H1 (cell line): ENCODE measurements at regions not wholly inside any gene's neighbourhood (a gene's known extent, or its start where the extent isn't known, plus 50 kb on each side); places are given as distances from the start of the nearest gene placed in this dataset.
A peak's percentile ranks its signal among the peaks of the same experiment; 100 is the strongest.

Experiments used
- CTCF ChIA-PET: fragments of 300-600 bp; sonication (Branson Sonifier 250); formaldehyde crosslinking; loops from one replicate; lab custom pipeline; 2021; ENCODE audit not compliant: partially characterized antibody; lab: Charles Lee
- POLR2A ChIA-PET: fragments of 300-600 bp; sonication (Branson Sonifier 250); formaldehyde crosslinking; loops from one replicate; lab custom pipeline; 2021; ENCODE audit warnings: inconsistent platforms; ENCODE audit not compliant: partially characterized antibody; lab: Charles Lee
- DNase-seq, 2 experiments: peaks; one replicate each; pipeline versions ENCODE4 v3.0.0 to v3.0.0-alpha.2; 2010 to 2022; ENCODE audit warnings: low spot score in 2 of 2, low read depth in 1 of 2, mixed read lengths in 1 of 2
- FAIRE-seq: peaks from 2 replicates; lab custom pipeline; 2011; peaks lifted over from hg19 to GRCh38; lab: Jason Lieb, UNC
- H2AFZ ChIP-seq: 2 replicates; pipeline ENCODE4 v1.8.1; 2012; ENCODE audit warnings: low read length, inconsistent platforms
- H2AK5ac ChIP-seq: 2 replicates; pipeline ENCODE4 v1.6.1; 2013; ENCODE audit warnings: low read depth, low read length
- H2BK120ac ChIP-seq: replicated peaks from 2 replicates; pipeline ENCODE3; 2013; ENCODE audit warnings: low read depth, low read length, inconsistent platforms
- H2BK12ac ChIP-seq: 2 replicates; pipeline ENCODE4 v1.6.1; 2013; ENCODE audit warnings: low read depth, low read length
- H2BK15ac ChIP-seq: 2 replicates; pipeline ENCODE4 v1.6.1; 2013; ENCODE audit warnings: low read length
- H2BK20ac ChIP-seq: 2 replicates; pipeline ENCODE4 v1.6.1; 2013; ENCODE audit warnings: low read length
- H2BK5ac ChIP-seq: 2 replicates; pipeline ENCODE4 v1.6.1; 2013; ENCODE audit warnings: low read depth, low read length
- H3K14ac ChIP-seq: 2 replicates; pipeline ENCODE4 v1.6.1; 2013; ENCODE audit warnings: inconsistent platforms; ENCODE audit not compliant: insufficient read length
- H3K18ac ChIP-seq: 2 replicates; pipeline ENCODE4 v1.6.1; 2013; ENCODE audit warnings: low read length; ENCODE audit errors: extremely low read depth
- H3K23ac ChIP-seq: 2 replicates; pipeline ENCODE4 v1.6.1; 2013; ENCODE audit warnings: inconsistent platforms; ENCODE audit not compliant: insufficient read length
- H3K23me2 ChIP-seq: 2 replicates; pipeline ENCODE4 v1.6.1; 2013; ENCODE audit warnings: low read depth, low read length
- H3K27ac ChIP-seq: 2 replicates; pipeline ENCODE4 v1.6.1; 2011; ENCODE audit warnings: low read depth, low read length, inconsistent platforms
- H3K27me3 ChIP-seq, 4 experiments: replicated peaks in 1 of 4; 1 replicate in 1 of 4; 2 replicates in 3 of 4; pipeline versions ENCODE4 v1.6.1 to v1.8.1; 2011 to 2013; ENCODE audit warnings: low read length in 3 of 4, mild to moderate bottlenecking in 3 of 4, inconsistent platforms in 2 of 4, mixed read lengths in 2 of 4, moderate library complexity in 1 of 4; ENCODE audit not compliant: control insufficient read depth in 3 of 4, insufficient read depth in 3 of 4; ENCODE audit errors: extremely low read depth in 1 of 4
- H3K36me3 ChIP-seq, 4 experiments: 2 replicates each; pipeline versions ENCODE4 v1.6.1 to v1.8.1; 2011 to 2013; ENCODE audit warnings: mild to moderate bottlenecking in 4 of 4, low read length in 3 of 4, moderate library complexity in 2 of 4, control low read depth in 1 of 4, inconsistent platforms in 1 of 4; ENCODE audit not compliant: insufficient read depth in 4 of 4, control insufficient read depth in 2 of 4
- H3K4ac ChIP-seq: replicated peaks from 2 replicates; pipeline ENCODE3; 2013; ENCODE audit warnings: low read length, low read depth, mixed read lengths, inconsistent platforms; ENCODE audit not compliant: insufficient read length
- H3K4me1 ChIP-seq, 4 experiments: replicated peaks in 1 of 4; 1 replicate in 1 of 4; 2 replicates in 3 of 4; pipeline versions ENCODE4 v1.6.1 to v1.8.1; 2011 to 2013; ENCODE audit warnings: low read length in 3 of 4, inconsistent platforms in 2 of 4, mixed read lengths in 1 of 4; ENCODE audit not compliant: insufficient read depth in 4 of 4, control insufficient read depth in 3 of 4
- H3K4me2 ChIP-seq, 2 experiments: 2 replicates each; pipeline versions ENCODE4 v1.6.1 to v1.8.1; 2011 to 2013; ENCODE audit warnings: low read depth in 2 of 2, low read length in 2 of 2, control low read depth in 1 of 2, inconsistent platforms in 1 of 2, mild to moderate bottlenecking in 1 of 2; ENCODE audit not compliant: insufficient read depth in 1 of 2
- H3K4me3 ChIP-seq, 4 experiments: fragments of 200-600, 300-600 bp in 1 of 4; sonication (generic), shearing (Covaris generic), sonication (Bioruptor Twin) in 1 of 4; 2 replicates each; pipeline versions ENCODE4 v1.5.1 to v1.8.1; 2011 to 2016; ENCODE audit warnings: low read length in 4 of 4, low read depth in 3 of 4, control low read depth in 2 of 4, inconsistent platforms in 2 of 4, mild to moderate bottlenecking in 2 of 4, mixed read lengths in 1 of 4, moderate library complexity in 1 of 4; ENCODE audit not compliant: insufficient read depth in 2 of 4; ENCODE audit errors: extremely low read depth in 1 of 4
- H3K56ac ChIP-seq: replicated peaks from 2 replicates; pipeline ENCODE3; 2013; ENCODE audit warnings: low read depth, mild to moderate bottlenecking, mixed read lengths, low read length, inconsistent platforms; ENCODE audit not compliant: insufficient read length
- H3K79me1 ChIP-seq: 2 replicates; pipeline ENCODE4 v1.6.1; 2013; ENCODE audit warnings: low read depth, low read length, control low read depth
- H3K79me2 ChIP-seq, 2 experiments: 2 replicates each; pipeline versions ENCODE4 v1.6.1 to v1.8.1; 2012 to 2013; ENCODE audit warnings: low read length in 2 of 2, mild to moderate bottlenecking in 2 of 2, inconsistent platforms in 1 of 2; ENCODE audit not compliant: insufficient read depth in 2 of 2, control insufficient read depth in 1 of 2
- H3K9ac ChIP-seq, 4 experiments: replicated peaks in 1 of 4; 1 replicate in 1 of 4; 2 replicates in 3 of 4; pipeline versions ENCODE4 v1.6.1 to v1.8.1; 2011 to 2013; ENCODE audit warnings: low read depth in 3 of 4, low read length in 3 of 4, control low read depth in 2 of 4, mild to moderate bottlenecking in 2 of 4, moderate library complexity in 2 of 4, inconsistent platforms in 1 of 4; ENCODE audit errors: extremely low read depth in 1 of 4
- H3K9me3 ChIP-seq, 2 experiments: 2 replicates each; pipeline versions ENCODE4 v1.6.1 to v1.8.1; 2012 to 2013; ENCODE audit warnings: mild to moderate bottlenecking in 2 of 2, moderate library complexity in 2 of 2, control low read depth in 1 of 2, inconsistent platforms in 1 of 2, low read depth in 1 of 2, low read length in 1 of 2, mixed read lengths in 1 of 2; ENCODE audit not compliant: insufficient read depth in 2 of 2
- H4K20me1 ChIP-seq, 2 experiments: replicated peaks in 1 of 2; 2 replicates each; pipeline versions ENCODE3 to v1.8.1; 2011 to 2013; ENCODE audit warnings: inconsistent platforms in 2 of 2, low read length in 2 of 2, mild to moderate bottlenecking in 1 of 2; ENCODE audit not compliant: insufficient read depth in 2 of 2, control insufficient read depth in 1 of 2
- H4K5ac ChIP-seq: 2 replicates; pipeline ENCODE4 v1.6.1; 2013; ENCODE audit warnings: low read length, low read depth, mixed read lengths, inconsistent platforms; ENCODE audit not compliant: insufficient read length
- H4K8ac ChIP-seq: 2 replicates; pipeline ENCODE4 v1.8.0; 2013; ENCODE audit warnings: mild to moderate bottlenecking, moderate library complexity, low read length, inconsistent platforms; ENCODE audit not compliant: insufficient read depth; ENCODE audit errors: extremely low read depth
- H4K91ac ChIP-seq: replicated peaks from 2 replicates; pipeline ENCODE3; 2013; ENCODE audit warnings: low read length, mixed read lengths, inconsistent platforms; ENCODE audit not compliant: insufficient read length
- KDM5A ChIP-seq: fragments of 200-600 bp; IDR thresholded peaks from 2 replicates; pipeline ENCODE4 v1.7.1; 2012; ENCODE audit warnings: mild to moderate bottlenecking, low read length, inconsistent platforms, mixed read lengths
- POLR2A ChIP-seq, 2 experiments: IDR thresholded peaks; 1 replicate in 1 of 2; 2 replicates in 1 of 2; pipeline ENCODE4 v1.6.1; 2011; ENCODE audit warnings: low read depth in 2 of 2, low read length in 2 of 2, mild to moderate bottlenecking in 2 of 2; ENCODE audit errors: control extremely low read depth in 1 of 2
- SP2 ChIP-seq: IDR thresholded peaks from 2 replicates; pipeline ENCODE4 v1.6.1; 2012; ENCODE audit warnings: mild to moderate bottlenecking, low read length, inconsistent platforms
- TEAD4 ChIP-seq: IDR thresholded peaks from 2 replicates; pipeline ENCODE4 v1.6.1; 2012; ENCODE audit warnings: low read depth, low read length, inconsistent platforms, mixed read lengths
- WGBS, 2 experiments: shearing (Covaris generic) in 1 of 2; methylation state at CpG; one replicate each; pipeline versions ENCODE4 v1.1.6 to v1.1.7; 2013 to 2015; ENCODE audit warnings: low lambda C conversion rate in 2 of 2, mixed read lengths in 2 of 2, inconsistent platforms in 1 of 2, low coverage in 1 of 2, missing lambda C conversion rate in 1 of 2; ENCODE audit not compliant: insufficient replicate concordance in 2 of 2, insufficient coverage in 1 of 2, insufficient read length in 1 of 2; ENCODE audit errors: extremely low coverage in 1 of 2, missing lambda C conversion rate in 1 of 2; 5-methylcytosine and 5-hydroxymethylcytosine counted together

DNA sequence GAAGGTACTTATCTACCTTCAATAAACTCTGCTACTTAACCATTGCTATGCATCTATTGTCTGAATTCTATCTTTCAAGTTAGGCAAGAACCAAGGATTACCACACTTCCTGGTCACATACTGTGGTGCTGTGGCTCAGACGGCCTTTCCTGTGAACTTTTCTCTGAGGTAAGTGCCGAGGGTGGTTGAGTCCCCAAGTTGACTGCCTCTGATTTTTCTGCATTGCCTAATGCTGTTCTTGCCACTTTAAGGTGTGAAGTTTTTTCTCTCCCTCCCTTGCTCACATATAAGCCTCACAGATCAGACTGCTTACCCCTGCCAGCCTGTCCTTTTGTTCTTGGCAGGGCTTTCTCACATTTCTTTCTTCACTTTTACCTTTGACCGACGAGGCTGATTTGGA, 348.0 kb upstream of the POU3F4 start:
- WGBS, 2 experiments, result 90% methylated on average over 4 of the region's 4 CpGs; no CpG with 5 or more reads in 1 of the 2 experiments
- H4K91ac ChIP-seq, result no peak overlapping the region
- H4K20me1 ChIP-seq, result no peaks in the 10 kb centered on the region
- H3K4ac ChIP-seq, result no peak overlapping the region
- H3K79me1 ChIP-seq, result no peaks in the 10 kb centered on the region
- no peak overlapping the region for H3K56ac ChIP-seq
- H3K79me2 ChIP-seq, result no peaks in the 10 kb centered on the region
- H3K23me2 ChIP-seq, result no peaks in the 10 kb centered on the region
- no peak overlapping the region for H3K4me2 ChIP-seq
- DNase-seq (no peak), FAIRE-seq (no peak)
- TF ChIP-seq POLR2A (IDR thresholded peaks at IDR 0.05; ENCODE audit: control extremely low read depth in 1 of 2, low read depth in 2 of 2, low read length in 2 of 2), result no peak
- no peak for TF ChIP-seq SP2
- TF ChIP-seq KDM5A, result no peak
- no peak for TF ChIP-seq TEAD4
- H2BK20ac ChIP-seq, result no peak overlapping the region
- H2BK5ac ChIP-seq, result no peak overlapping the region
- ChIA-PET CTCF (no interaction called here), POLR2A (no interaction called here)
- no peak overlapping the region for H4K8ac ChIP-seq
- H3K9ac ChIP-seq, result no peak overlapping the region
- H2BK15ac ChIP-seq, result no peak overlapping the region
- peak overlapping the region; percentile 51; the same call in 1 of the 2 replicates for H2AFZ ChIP-seq
- no peak overlapping the region for H3K23ac ChIP-seq
- no peaks in the 10 kb centered on the region for H3K9me3 ChIP-seq
- no peak overlapping the region for H3K4me3 ChIP-seq
- no peaks in the 10 kb centered on the region for H3K27me3 ChIP-seq
- no peak overlapping the region for H4K5ac ChIP-seq
- no peak overlapping the region for H2BK120ac ChIP-seq
- H2BK12ac ChIP-seq, result no peak overlapping the region
- no peak overlapping the region for H3K14ac ChIP-seq
- no peak overlapping the region for H3K18ac ChIP-seq
- no peaks in the 10 kb centered on the region for H3K4me1 ChIP-seq
- H3K27ac ChIP-seq, result no peak overlapping the region
- no peak overlapping the region for H2AK5ac ChIP-seq
- H3K36me3 ChIP-seq, result no peaks in the 10 kb centered on the region
